ENCODE measurements at regions not wholly inside any gene's neighbourhood (a gene's known extent, or its start where the extent isn't known, plus 50 kb on each side); places are given as distances from the start of the nearest gene placed in this dataset.
"Not testable (repeated sequence)": the region's sequence is repeated elsewhere in the genome, so short reads cannot be mapped to it uniquely, and the experiment has no call there.

- TF ChIP-seq REST (IDR thresholded peaks at IDR 0.05; ENCODE audit: low read depth, low read length) (no peak), POLR2AphosphoS5 (IDR thresholded peaks at IDR 0.05; ENCODE audit: low read depth, low read length) (no peak)
Observed at GRCh38 chr2:160592993-160593392, 99.4 kb upstream of the RBMS1 start (continued).

GRCh38 chr2:160596441-160596840, 102.8 kb upstream of the RBMS1 start:
- Histone ChIP-seq H3K27ac (ENCODE audit: low read depth in 2 of 2, low read length in 1 of 2) (no peak overlapping the region), H3F3A (replicated peaks; ENCODE audit: insufficient read depth) (no peaks in the 10 kb centered on the region), H4K20me1 (ENCODE audit: insufficient read depth) (no peaks in the 10 kb centered on the region), H3K4me3 (ENCODE audit: low read depth in 2 of 2, low read length in 1 of 2) (no peak overlapping the region), H3K4me1 (ENCODE audit: control insufficient read depth in 1 of 2, insufficient read depth in 2 of 2, low read depth in 1 of 2, low read length in 1 of 2) (no peaks in the 10 kb centered on the region), H3K4me2 (no peak overlapping the region), H3K27me3 (ENCODE audit: insufficient read depth) (no peaks in the 10 kb centered on the region), H3K36me3 (replicated peaks in 1 of 2; ENCODE audit: control insufficient read depth in 1 of 2, insufficient read depth in 2 of 2, low read length in 1 of 2) (peaks cover 0 to 8% of the 10 kb centered on the region in 2 experiments), H3K9me3 (0 out of 2 replicates have a peak, but pooled peaks cover 5% of the 10 kb centered on the region), H3K9ac (no peak overlapping the region), H2AFZ (ENCODE audit: low read depth) (no peak overlapping the region), H3K9me2 (no peaks in the 10 kb centered on the region), H3K79me2 (ENCODE audit: insufficient read depth) (no peaks in the 10 kb centered on the region)
- CTCF ChIA-PET = no interaction called here
- POLR2A ChIA-PET = no interaction called here
- no peak for DNase-seq
- TF ChIP-seq, protein P1, sequence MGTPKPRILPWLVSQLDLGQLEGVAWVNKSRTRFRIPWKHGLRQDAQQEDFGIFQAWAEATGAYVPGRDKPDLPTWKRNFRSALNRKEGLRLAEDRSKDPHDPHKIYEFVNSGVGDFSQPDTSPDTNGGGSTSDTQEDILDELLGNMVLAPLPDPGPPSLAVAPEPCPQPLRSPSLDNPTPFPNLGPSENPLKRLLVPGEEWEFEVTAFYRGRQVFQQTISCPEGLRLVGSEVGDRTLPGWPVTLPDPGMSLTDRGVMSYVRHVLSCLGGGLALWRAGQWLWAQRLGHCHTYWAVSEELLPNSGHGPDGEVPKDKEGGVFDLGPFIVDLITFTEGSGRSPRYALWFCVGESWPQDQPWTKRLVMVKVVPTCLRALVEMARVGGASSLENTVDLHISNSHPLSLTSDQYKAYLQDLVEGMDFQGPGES (IDR thresholded peaks at IDR 0.05; ENCODE audit: low read depth, low read length) = no peak
- TF ChIP-seq SIN3A (IDR thresholded peaks at IDR 0.05; ENCODE audit: borderline replicate concordance, low read depth, low read length) (no peak), NRF1 (IDR thresholded peaks at IDR 0.05; ENCODE audit: low read depth, low read length) (no peak), REST (IDR thresholded peaks at IDR 0.05; ENCODE audit: low read depth, low read length) (no peak), SMC3 (IDR thresholded peaks at IDR 0.05; ENCODE audit: low read depth, low read length) (no peak), TEAD4 (IDR thresholded peaks at IDR 0.05; ENCODE audit: borderline replicate concordance, insufficient read depth) (no peak), FOXJ3 (CRISPR knock-in tag; IDR thresholded peaks at IDR 0.05) (no peak), POLR2AphosphoS5 (IDR thresholded peaks at IDR 0.05; ENCODE audit: low read depth, low read length) (no peak), RCOR1 (IDR thresholded peaks at IDR 0.05; ENCODE audit: low read length) (no peak), FOSL2 (IDR thresholded peaks at IDR 0.05; ENCODE audit: borderline replicate concordance, low read depth) (no peak), TAF1 (IDR thresholded peaks at IDR 0.05; ENCODE audit: borderline replicate concordance, low read depth, low read length) (no peak), MEF2A (IDR thresholded peaks at IDR 0.05; ENCODE audit: borderline replicate concordance, low read depth) (no peak), NFIC (IDR thresholded peaks at IDR 0.05; ENCODE audit: borderline replicate concordance) (no peak), ZBTB33 (IDR thresholded peaks at IDR 0.05; ENCODE audit: borderline replicate concordance, low read depth) (no peak), ELF1 (IDR thresholded peaks at IDR 0.05) (no peak), FOXM1 (IDR thresholded peaks at IDR 0.05; ENCODE audit: low read depth) (no peak)
- TF ChIP-seq, protein P2, sequence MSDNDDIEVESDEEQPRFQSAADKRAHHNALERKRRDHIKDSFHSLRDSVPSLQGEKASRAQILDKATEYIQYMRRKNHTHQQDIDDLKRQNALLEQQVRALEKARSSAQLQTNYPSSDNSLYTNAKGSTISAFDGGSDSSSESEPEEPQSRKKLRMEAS (IDR thresholded peaks at IDR 0.05; ENCODE audit: low read depth) = no peak

- H3F3A ChIP-seq (replicated peaks; ENCODE audit: insufficient read depth); H3K9me3 ChIP-seq; H3K4me3 ChIP-seq (ENCODE audit: low read depth in 2 of 2, low read length in 1 of 2); H3K27me3 ChIP-seq (ENCODE audit: insufficient read depth); POLR2A ChIA-PET; DNase-seq; H3K4me1 ChIP-seq (ENCODE audit: control insufficient read depth in 1 of 2, insufficient read depth in 2 of 2, low read depth in 1 of 2, low read length in 1 of 2); H3K27ac ChIP-seq (ENCODE audit: low read depth in 2 of 2, low read length in 1 of 2); H3K4me2 ChIP-seq; H4K20me1 ChIP-seq (ENCODE audit: insufficient read depth); H3K9me2 ChIP-seq; H2AFZ ChIP-seq (ENCODE audit: low read depth); CTCF ChIA-PET; H3K36me3 ChIP-seq (replicated peaks in 1 of 2; ENCODE audit: control insufficient read depth in 1 of 2, insufficient read depth in 2 of 2, low read length in 1 of 2); H3K79me2 ChIP-seq (ENCODE audit: insufficient read depth); H3K9ac ChIP-seq: not testable (repeated sequence)
- 83% methylated on average over 1 of the region's 1 CpG for WGBS (ENCODE audit: low lambda C conversion rate)
Observed at GRCh38 chr2:160600437-160600836, 106.8 kb upstream of the RBMS1 start.

All from SK-N-SH (cell line).